RWPE1 (cell line): ENCODE measurements at regions not wholly inside any gene's neighbourhood (a gene's known extent, or its start where the extent isn't known, plus 50 kb on each side); places are given as distances from the start of the nearest gene placed in this dataset.

Experiments
- CTCF ChIA-PET: fragments of 350-600 bp; sonication (Branson Sonifier 250); formaldehyde crosslinking; extraction: SDS; loops from one replicate; lab custom pipeline; 2021; lab: Yijun Ruan, JAX
- POLR2A ChIA-PET: fragments of 400-600 bp; formaldehyde crosslinking; extraction: SDS; loops from one replicate; lab custom pipeline; 2020; ENCODE audit warnings: antibody characterized with exemption; ENCODE audit not compliant: low non-redundant PET; lab: Yijun Ruan, JAX
- DNase-seq: peaks from one replicate; pipeline ENCODE4 v3.0.0; 2012; ENCODE audit warnings: low spot score
- H3K27ac ChIP-seq: fragments of 450-650 bp; 2 replicates; pipeline ENCODE4 v1.5.1; 2017
- CTCF ChIP-seq: fragments of 450-650 bp; conservative IDR thresholded peaks from 2 replicates; pipeline ENCODE4 v1.5.1; 2017; ENCODE audit warnings: low read depth, mild to moderate bottlenecking

- POLR2A ChIA-PET: no interaction called here
- no peak for TF ChIP-seq CTCF
- DNase-seq: no peak
- CTCF ChIA-PET: interaction anchor here (0.6 kb wide), 1 partner anchor 51 kb away, joined by 4 read pairs; no protein-coding TSS in a partner anchor
- H3K27ac ChIP-seq: no peak overlapping the region
Observed at GRCh38 chr4:29319663-29320340, 1400.4 kb upstream of the PCDH7 start.

- DNase-seq: no peak
- ChIA-PET CTCF (no interaction called here), POLR2A (no interaction called here)
- no peak overlapping the region for H3K27ac ChIP-seq
- no peak for TF ChIP-seq CTCF
Observed at GRCh38 chr4:29320947-29321620, 1399.1 kb upstream of the PCDH7 start.

GRCh38 chr4:29326004-29326403, 1394.2 kb upstream of the PCDH7 start:
- CTCF ChIA-PET: no interaction called here
- POLR2A ChIA-PET: no interaction called here
- no peak for DNase-seq
- H3K27ac ChIP-seq: no peak overlapping the region
- no peak for TF ChIP-seq CTCF

- no peak for TF ChIP-seq CTCF
- CTCF ChIA-PET: no interaction called here
- POLR2A ChIA-PET: no interaction called here
- no peak overlapping the region for H3K27ac ChIP-seq
- DNase-seq: peak; percentile 1
Observed at GRCh38 chr4:29326816-29327215, 1393.4 kb upstream of the PCDH7 start.

GRCh38 chr4:29336861-29337260, 1383.3 kb upstream of the PCDH7 start:
- no peak overlapping the region for H3K27ac ChIP-seq
- CTCF ChIA-PET: no interaction called here
- POLR2A ChIA-PET: no interaction called here
- TF ChIP-seq CTCF: no peak
- no peak for DNase-seq

- POLR2A ChIA-PET: no interaction called here
- DNase-seq: no peak
- TF ChIP-seq CTCF: no peak
- no peak overlapping the region for H3K27ac ChIP-seq
- CTCF ChIA-PET: no interaction called here
Observed at GRCh38 chr4:29372971-29373370, 1347.2 kb upstream of the PCDH7 start.
